OCI-LY3 (cell line): ENCODE measurements at regions not wholly inside any gene's neighbourhood (a gene's known extent, or its start where the extent isn't known, plus 50 kb on each side); places are given as distances from the start of the nearest gene placed in this dataset.

Source experiments
- H2AFZ ChIP-seq: fragments of 200-600, 300-600 bp; shearing (Covaris generic); 2 replicates; pipeline ENCODE4 v1.6.0; 2014; ENCODE audit warnings: antibody characterized with exemption, low read depth, low read length
- H3K27ac ChIP-seq: fragments of 200-600, 300-600 bp; sonication (generic); 2 replicates; pipeline ENCODE4 v1.5.1; 2014; ENCODE audit warnings: mild to moderate bottlenecking, low read length, moderate library complexity, mixed read lengths
- H3K27me3 ChIP-seq: fragments of 200-600, 300-600 bp; sonication (generic); 2 replicates; pipeline ENCODE4 v1.6.1; 2014; ENCODE audit warnings: low read depth, low read length, mixed read lengths
- H3K36me3 ChIP-seq: fragments of 200-600, 300-600 bp; sonication (generic); replicated peaks from 2 replicates; pipeline ENCODE3; 2014; ENCODE audit warnings: low read depth, low read length, mixed read lengths
- H3K4me1 ChIP-seq: fragments of 300-600, 200-600 bp; sonication (generic); 2 replicates; pipeline ENCODE4 v1.6.1; 2014; ENCODE audit warnings: low read length, mixed read lengths
- H3K4me2 ChIP-seq: fragments of 200-600, 300-600 bp; sonication (generic); 2 replicates; pipeline ENCODE4 v1.6.1; 2014; ENCODE audit warnings: low read length, mixed read lengths
- H3K4me3 ChIP-seq: fragments of 300-600, 200-600 bp; sonication (generic); 2 replicates; pipeline ENCODE4 v1.5.1; 2014; ENCODE audit warnings: antibody characterized with exemption, mild to moderate bottlenecking, low read length, moderate library complexity
- H3K79me2 ChIP-seq: fragments of 300-600, 200-600 bp; shearing (Covaris generic); 2 replicates; pipeline ENCODE4 v1.6.1; 2014; ENCODE audit warnings: mild to moderate bottlenecking, low read length, mixed read lengths
- H3K9ac ChIP-seq: fragments of 300-600, 200-600 bp; shearing (Covaris generic); 2 replicates; pipeline ENCODE4 v1.6.0; 2014; ENCODE audit warnings: mild to moderate bottlenecking, low read length, moderate library complexity
- H3K9me3 ChIP-seq: fragments of 200-600, 300-600 bp; shearing (Covaris generic); 2 replicates; pipeline ENCODE4 v1.6.1; 2014; ENCODE audit warnings: low read length, mixed read lengths; ENCODE audit not compliant: insufficient read depth
- H4K20me1 ChIP-seq: fragments of 200-600, 300-600 bp; sonication (generic); 2 replicates; pipeline ENCODE4 v1.6.1; 2016; ENCODE audit warnings: low read length, mixed read lengths; ENCODE audit not compliant: insufficient read depth
- CTCF ChIP-seq: fragments of 200-600, 300-600 bp; sonication (generic); IDR thresholded peaks from 2 replicates; pipeline ENCODE4 v1.5.1; 2014; ENCODE audit warnings: antibody characterized with exemption, low read length, low read depth
- EZH2phosphoT487 ChIP-seq: fragments of 200-600 bp; shearing (Covaris generic); IDR thresholded peaks from 2 replicates; pipeline ENCODE4 v1.6.1; 2018; ENCODE audit warnings: antibody characterized with exemption, mixed run types, low read depth

GRCh38 chr5:4022056-4022670, 426.5 kb downstream of the IRX1 start:
- Histone ChIP-seq H2AFZ (no peak overlapping the region), H3K79me2 (no peaks in the 10 kb centered on the region), H4K20me1 (no peaks in the 10 kb centered on the region), H3K27me3 (no peaks in the 10 kb centered on the region), H3K27ac (no peak overlapping the region), H3K4me3 (no peak overlapping the region), H3K9me3 (no peaks in the 10 kb centered on the region), H3K9ac (no peak overlapping the region), H3K36me3 (no peaks in the 10 kb centered on the region), H3K4me1 (peaks cover 2% of the 10 kb centered on the region; the same call in 1 of the 2 replicates), H3K4me2 (no peak overlapping the region)
- TF ChIP-seq CTCF = no peak

GRCh38 chr5:4023091-4023752, 427.6 kb downstream of the IRX1 start:
- H3K36me3 ChIP-seq = no peaks in the 10 kb centered on the region
- TF ChIP-seq EZH2phosphoT487 = no peak
- no peaks in the 10 kb centered on the region for H3K27me3 ChIP-seq
- H3K9ac ChIP-seq = no peak overlapping the region
- no peak overlapping the region for H3K4me2 ChIP-seq
- no peak overlapping the region for H3K27ac ChIP-seq
- no peaks in the 10 kb centered on the region for H3K79me2 ChIP-seq
- H2AFZ ChIP-seq = no peak overlapping the region
- H4K20me1 ChIP-seq = no peaks in the 10 kb centered on the region
- no peak overlapping the region for H3K4me3 ChIP-seq
- no peaks in the 10 kb centered on the region for H3K9me3 ChIP-seq
- no peaks in the 10 kb centered on the region for H3K4me1 ChIP-seq

- H4K20me1 ChIP-seq = no peaks in the 10 kb centered on the region
- no peaks in the 10 kb centered on the region for H3K4me1 ChIP-seq
- no peaks in the 10 kb centered on the region for H3K27me3 ChIP-seq
- no peak overlapping the region for H3K4me2 ChIP-seq
- H3K27ac ChIP-seq = no peak overlapping the region
- H3K79me2 ChIP-seq = no peaks in the 10 kb centered on the region
- no peak overlapping the region for H3K4me3 ChIP-seq
- H3K9ac ChIP-seq = no peak overlapping the region
- TF ChIP-seq CTCF = no peak
- no peak for TF ChIP-seq EZH2phosphoT487
- no peak overlapping the region for H2AFZ ChIP-seq
- H3K9me3 ChIP-seq = no peaks in the 10 kb centered on the region
- no peaks in the 10 kb centered on the region for H3K36me3 ChIP-seq
Observed at GRCh38 chr5:4023753-4024335, 428.2 kb downstream of the IRX1 start.

- no peak for TF ChIP-seq CTCF
- no peak for TF ChIP-seq EZH2phosphoT487
- Histone ChIP-seq H3K4me2 (no peak overlapping the region), H4K20me1 (no peaks in the 10 kb centered on the region), H3K9ac (no peak overlapping the region), H3K27ac (no peak overlapping the region), H3K36me3 (no peaks in the 10 kb centered on the region), H2AFZ (no peak overlapping the region), H3K4me1 (no peaks in the 10 kb centered on the region), H3K9me3 (no peaks in the 10 kb centered on the region), H3K79me2 (no peaks in the 10 kb centered on the region), H3K27me3 (no peaks in the 10 kb centered on the region), H3K4me3 (no peak overlapping the region)
Observed at GRCh38 chr5:4027088-4027734, 431.6 kb downstream of the IRX1 start.
